ENCODE measurements at regions not wholly inside any gene's neighbourhood (a gene's known extent, or its start where the extent isn't known, plus 50 kb on each side); places are given as distances from the start of the nearest gene placed in this dataset.

GRCh38 chr9:119050281-119050680, 319.0 kb downstream of the BRINP1 start:
- Histone ChIP-seq H3K4me3 (no peak overlapping the region), H3K9me3 (no peaks in the 10 kb centered on the region), H3K27ac (no peak overlapping the region), H3K4me1 (no peaks in the 10 kb centered on the region), H3K4me2 (no peak overlapping the region)
- FAIRE-seq (no peak), ATAC-seq (no peak), DNase-seq (ENCODE audit: low read depth in 1 of 2, low spot score in 1 of 2) (no peak)
- ChIA-PET CTCF (no interaction called here), POLR2A (no interaction called here)
- TF ChIP-seq EHF (CRISPR knock-in tag; IDR thresholded peaks at IDR 0.05) = no peak
- no peak for TF ChIP-seq ATOH8 (CRISPR knock-in tag; IDR thresholded peaks at IDR 0.05; ENCODE audit: low read depth)
- no peak for TF ChIP-seq HOXA7 (CRISPR knock-in tag; IDR thresholded peaks at IDR 0.05)
- TF ChIP-seq NFE2L2 (conservative IDR thresholded peaks at IDR 0.05; ENCODE audit: low read length) = no peak
- TF ChIP-seq HMGXB4 (CRISPR knock-in tag; IDR thresholded peaks at IDR 0.05; ENCODE audit: borderline replicate concordance) = no peak
- no peak for TF ChIP-seq MAZ (IDR thresholded peaks at IDR 0.05; ENCODE audit: borderline replicate concordance, low read depth, low read length)
- TF ChIP-seq TP53 (CRISPR knock-in tag; IDR thresholded peaks at IDR 0.05) = no peak
- TF ChIP-seq RNF2 (IDR thresholded peaks at IDR 0.05; ENCODE audit: borderline replicate concordance, low read depth) = no peak
- TF ChIP-seq SMC3 (IDR thresholded peaks at IDR 0.05) = no peak
- TF ChIP-seq ESRRA (IDR thresholded peaks at IDR 0.05; ENCODE audit: borderline replicate concordance, low read length) = no peak
- TF ChIP-seq USF2 (IDR thresholded peaks at IDR 0.05) = no peak
- TF ChIP-seq PHF8 (IDR thresholded peaks at IDR 0.05; ENCODE audit: borderline replicate concordance, low read depth) = no peak
- no peak for TF ChIP-seq HOXB5 (CRISPR knock-in tag; IDR thresholded peaks at IDR 0.05)

- 28% methylated on average over 10 of the region's 10 CpGs for WGBS (ENCODE audit: missing lambda C conversion rate)
- POLR2A ChIA-PET = no interaction called here
- no peak for ATAC-seq
Observed at GRCh38 chr9:119052339-119053030, 316.8 kb downstream of the BRINP1 start.

More at GRCh38 chr9:119052339-119053030, 316.8 kb downstream of the BRINP1 start:
- DNase-seq (ENCODE audit: low read depth in 1 of 2, low spot score in 1 of 2) (no peak), FAIRE-seq (no peak)
- TF ChIP-seq KDM1A (IDR thresholded peaks at IDR 0.05; ENCODE audit: low read depth) (no peak), TFCP2L1 (CRISPR knock-in tag; IDR thresholded peaks at IDR 0.05) (no peak), ELK1 (IDR thresholded peaks at IDR 0.05; ENCODE audit: low read depth, low read length) (no peak), EHF (CRISPR knock-in tag; IDR thresholded peaks at IDR 0.05) (no peak), TP53 (CRISPR knock-in tag; IDR thresholded peaks at IDR 0.05) (no peak), ZFP36 (IDR thresholded peaks at IDR 0.05; ENCODE audit: borderline replicate concordance, partially characterized antibody) (no peak), CEBPB (IDR thresholded peaks at IDR 0.05) (no peak), HDAC2 (IDR thresholded peaks at IDR 0.05) (no peak), GATA3 (IDR thresholded peaks at IDR 0.05; ENCODE audit: borderline replicate concordance) (no peak), BCL3 (IDR thresholded peaks at IDR 0.05) (no peak), ZSCAN20 (CRISPR knock-in tag; IDR thresholded peaks at IDR 0.05) (no peak), RARB (CRISPR knock-in tag; IDR thresholded peaks at IDR 0.05) (no peak), MYC (IDR thresholded peaks at IDR 0.05; ENCODE audit: borderline replicate concordance, low read length) (no peak), ATOH8 (CRISPR knock-in tag; IDR thresholded peaks at IDR 0.05; ENCODE audit: low read depth) (no peak), CBX2 (IDR thresholded peaks at IDR 0.05; ENCODE audit: borderline replicate concordance, low read depth) (no peak), JUN (IDR thresholded peaks at IDR 0.05) (no peak)
- Histone ChIP-seq H3K9me3 (no peaks in the 10 kb centered on the region), H3K4me1 (no peaks in the 10 kb centered on the region), H3K4me3 (no peak overlapping the region), H3K27ac (no peak overlapping the region), H3K4me2 (no peak overlapping the region)
- CTCF ChIA-PET = no interaction called here

Measured in A549 (cell line).